ENCODE measurements at regions not wholly inside any gene's neighbourhood (a gene's known extent, or its start where the extent isn't known, plus 50 kb on each side); places are given as distances from the start of the nearest gene placed in this dataset.

DNA sequence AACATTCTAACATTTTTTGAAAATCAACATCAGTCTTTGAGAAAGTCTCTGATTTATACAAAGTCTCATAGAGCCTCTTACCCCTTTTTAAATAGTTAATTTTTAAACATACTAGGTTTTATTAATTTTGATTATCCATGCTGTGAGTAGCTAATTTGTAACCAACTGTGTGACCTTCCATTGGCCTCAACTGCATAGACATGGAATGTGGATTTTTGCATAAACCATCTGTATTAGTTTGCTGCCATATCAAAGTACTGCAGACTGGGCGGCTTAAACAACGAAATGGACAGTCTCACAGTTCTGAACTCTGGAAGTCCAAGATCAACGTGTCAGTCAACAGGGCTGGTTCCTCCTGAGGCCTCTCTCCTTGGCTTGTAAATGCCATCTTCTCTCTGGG lies 89.2 kb upstream of the AJAP1 start:
- TF ChIP-seq SUZ12 (IDR thresholded peaks at IDR 0.05; ENCODE audit: extremely low read depth, insufficient read depth, insufficient read length) (no peak), YY1 (IDR thresholded peaks at IDR 0.05; ENCODE audit: insufficient read depth, insufficient read length) (no peak)

Measured in NT2/D1 (cell line).